Aorta (tissue), 5 donors: ENCODE measurements at regions not wholly inside any gene's neighbourhood (a gene's known extent, or its start where the extent isn't known, plus 50 kb on each side); places are given as distances from the start of the nearest gene placed in this dataset.
"Not testable (repeated sequence)": the region's sequence is repeated elsewhere in the genome, so short reads cannot be mapped to it uniquely, and the experiment has no call there.

Experiments used
- ATAC-seq: fragments of 200-7000 bp; cut with Tn5 transposase; one replicate; pipeline ENCODE4 v1.9.1; 2022; ENCODE audit warnings: moderate library complexity; ENCODE audit not compliant: low FRiP score
- DNase-seq, 2 donors: peaks; one replicate each; pipeline ENCODE4 v3.0.0-alpha.2; 2020
- H3K27ac ChIP-seq, 2 donors: one replicate each; pipeline ENCODE4 v1.5.1; 2013; ENCODE audit warnings: low read length in 2 of 2, mild to moderate bottlenecking in 2 of 2, moderate library complexity in 2 of 2, control low read depth in 1 of 2, inconsistent platforms in 1 of 2, low read depth in 1 of 2
- H3K27me3 ChIP-seq, 2 donors: one replicate each; pipeline ENCODE4 v1.6.1; 2013; ENCODE audit warnings: control low read depth in 1 of 2, low read length in 1 of 2, mild to moderate bottlenecking in 1 of 2, moderate library complexity in 1 of 2; ENCODE audit not compliant: insufficient read depth in 2 of 2, control insufficient read depth in 1 of 2
- H3K36me3 ChIP-seq, 2 donors: one replicate each; pipeline ENCODE4 v1.6.1; 2013; ENCODE audit warnings: control low read depth in 1 of 2, low read length in 1 of 2, mild to moderate bottlenecking in 1 of 2; ENCODE audit not compliant: insufficient read depth in 2 of 2, control insufficient read depth in 1 of 2
- H3K4me1 ChIP-seq, 2 donors: one replicate each; pipeline ENCODE4 v1.6.1; 2013; ENCODE audit warnings: low read length in 2 of 2, control low read depth in 1 of 2, mild to moderate bottlenecking in 1 of 2, moderate library complexity in 1 of 2; ENCODE audit not compliant: insufficient read depth in 2 of 2, control insufficient read depth in 1 of 2
- H3K4me3 ChIP-seq, 2 donors: one replicate each; pipeline ENCODE4 v1.5.1; 2013; ENCODE audit warnings: low read length in 2 of 2, control low read depth in 1 of 2, mild to moderate bottlenecking in 1 of 2
- H3K9me3 ChIP-seq: one replicate; pipeline ENCODE4 v1.6.1; 2013; ENCODE audit warnings: mild to moderate bottlenecking, low read length; ENCODE audit not compliant: control insufficient read depth
- WGBS, 2 donors: extraction: QIAGEN DNeasy Blood & Tissue Kit; methylation state at CpG; one replicate each; pipeline ENCODE4 v1.1.7; 2013; 5-methylcytosine and 5-hydroxymethylcytosine counted together
- intact Hi-C, 2 donors: fragments of 100-400 bp; cut with DNase I; formaldehyde crosslinking; loops; one replicate each; pipeline versions ENCODE4 v1.14.2 to v1.15.0; 2022
- donor health status: healthy with polysubstance abuse.
- donor health status: Bipolar disorder and iron deficiency.
- donor health status: DM: no; HTN: no; CAD: no.
- donor health status: DM: no; HTN: no; CAD: no.
- donor health status: DM: yes; HTN: yes; CAD: no.

GRCh38 chr4:118566003-118566513, 119.1 kb upstream of the METTL14 start:
- DNase-seq, ATAC-seq, intact Hi-C loops, H3K27ac ChIP-seq, H3K4me1 ChIP-seq, H3K4me3 ChIP-seq, H3K27me3 ChIP-seq, H3K36me3 ChIP-seq, H3K9me3 ChIP-seq: not testable (repeated sequence)
- WGBS, 2 donors: 13 to 17% methylated on average over 9 of the region's 9 CpGs

DNA sequence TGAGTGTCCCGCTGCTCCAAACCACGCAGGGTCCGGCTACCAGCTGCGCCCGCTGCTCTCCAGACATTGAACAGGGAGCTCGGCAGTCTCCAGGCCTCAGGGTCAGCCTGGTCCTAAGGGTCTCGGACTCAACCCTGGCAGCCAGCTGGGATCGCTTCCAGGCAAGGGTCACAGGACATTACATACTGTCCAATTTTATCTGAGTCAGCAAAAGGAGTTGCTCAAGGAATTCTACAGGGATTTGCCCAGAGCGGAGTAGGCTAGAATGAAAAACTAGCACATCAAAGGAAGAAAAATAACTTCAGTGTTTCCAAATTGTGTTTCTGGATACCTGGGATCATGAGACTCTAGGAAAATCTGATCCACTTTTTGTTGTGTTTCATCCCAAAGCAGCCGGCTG, 112.2 kb upstream of the METTL14 start:
- H3K27me3 ChIP-seq, intact Hi-C loops, H3K36me3 ChIP-seq, H3K9me3 ChIP-seq, H3K4me1 ChIP-seq, ATAC-seq, H3K27ac ChIP-seq, DNase-seq, H3K4me3 ChIP-seq: not testable (repeated sequence)
- WGBS, 2 donors: 75 to 86% methylated on average over 10 of the region's 10 CpGs

DNA sequence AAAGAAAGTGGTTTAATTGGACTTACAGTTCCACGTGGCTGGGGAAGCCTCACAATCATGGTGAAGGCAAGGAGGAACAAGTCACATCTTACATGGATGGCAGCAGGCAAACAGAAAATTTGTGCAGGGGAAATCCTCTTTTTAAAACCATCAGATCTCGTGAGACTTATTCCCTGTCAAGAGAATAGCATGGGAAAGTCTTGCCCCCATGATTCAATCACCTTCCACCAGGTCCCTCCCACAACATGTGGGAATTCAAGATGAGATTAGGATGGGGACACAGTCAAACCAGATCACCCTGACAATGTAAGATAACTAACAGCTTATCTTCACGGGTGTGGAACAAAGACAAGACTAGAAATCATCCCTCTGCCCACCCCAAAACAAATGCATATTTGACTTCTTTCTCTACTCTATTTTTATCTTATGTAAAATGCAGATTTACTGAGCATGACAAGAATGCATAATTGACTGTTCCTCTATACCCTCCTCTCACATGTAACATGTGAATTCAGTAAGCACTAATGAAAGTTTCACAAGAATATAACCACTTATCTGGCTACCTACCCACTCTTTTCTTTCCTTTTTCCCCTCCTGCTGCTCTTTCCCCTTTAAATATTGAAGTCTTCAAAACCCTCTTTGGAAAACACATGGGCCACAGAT, 110.8 kb upstream of the METTL14 start:
- H3K27ac ChIP-seq, ATAC-seq, H3K4me3 ChIP-seq, H3K9me3 ChIP-seq, H3K27me3 ChIP-seq, DNase-seq, H3K4me1 ChIP-seq, H3K36me3 ChIP-seq, intact Hi-C loops: not testable (repeated sequence)
- 47 to 59% methylated on average over 2 to 3 of the region's 3 CpGs for WGBS, 2 donors

DNA sequence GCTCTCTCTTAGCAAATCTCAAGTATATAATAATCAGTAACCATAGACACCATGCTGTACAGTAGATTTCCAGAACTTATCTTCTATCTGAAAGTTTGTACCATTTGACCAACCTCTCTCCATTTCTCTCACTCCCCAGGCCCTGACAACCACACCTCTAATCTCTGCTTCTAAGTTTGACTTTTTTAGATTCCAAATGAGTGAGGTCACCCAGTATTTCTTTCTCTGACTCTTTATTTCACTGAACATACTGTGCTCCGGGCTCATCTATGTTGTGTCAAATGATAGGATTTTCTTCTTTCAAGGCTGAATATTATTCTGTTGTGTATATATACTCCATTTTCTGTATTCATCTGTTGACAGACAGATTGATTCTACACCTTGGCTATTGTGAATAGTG, 110.1 kb upstream of the METTL14 start:
- DNase-seq, H3K9me3 ChIP-seq, H3K27ac ChIP-seq, H3K27me3 ChIP-seq, ATAC-seq, H3K36me3 ChIP-seq, intact Hi-C loops, H3K4me3 ChIP-seq, H3K4me1 ChIP-seq: not testable (repeated sequence)
- 34 to 40% methylated on average over 1 of the region's 1 CpG for WGBS, 2 donors

DNA sequence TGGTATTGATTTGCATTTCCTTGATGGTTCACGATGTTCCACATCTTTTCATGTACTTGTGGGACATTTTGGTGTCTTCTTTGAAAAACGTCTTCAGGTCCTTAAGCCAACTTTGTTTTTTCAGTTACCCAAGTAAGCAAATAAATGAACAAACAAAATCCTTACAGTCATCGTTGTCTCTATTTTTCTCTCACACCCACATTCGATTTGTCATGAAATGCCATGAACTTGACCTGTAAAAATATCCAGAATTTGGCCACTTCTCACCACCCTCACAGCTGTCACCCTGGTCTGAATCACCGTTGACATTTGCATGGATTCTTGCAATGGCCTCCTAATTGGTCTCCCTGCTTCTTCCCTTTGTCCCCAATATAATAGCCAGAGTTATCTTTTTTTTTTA, 109.5 kb upstream of the METTL14 start:
- H3K4me1 ChIP-seq, H3K27ac ChIP-seq, H3K36me3 ChIP-seq, DNase-seq, H3K9me3 ChIP-seq, H3K4me3 ChIP-seq, intact Hi-C loops, ATAC-seq, H3K27me3 ChIP-seq: not testable (repeated sequence)
- WGBS, 2 donors: 75 to 78% methylated on average over 5 of the region's 5 CpGs

- H3K4me1 ChIP-seq, H3K27ac ChIP-seq, H3K4me3 ChIP-seq, ATAC-seq, intact Hi-C loops, DNase-seq, H3K36me3 ChIP-seq, H3K27me3 ChIP-seq, H3K9me3 ChIP-seq: not testable (repeated sequence)
- WGBS, 2 donors: 89 to 93% methylated on average over 11 to 13 of the region's 13 CpGs
Observed at GRCh38 chr4:118576709-118577219, 108.4 kb upstream of the METTL14 start.

- no peaks in the 10 kb centered on the region for H3K9me3 ChIP-seq
- H3K4me1 ChIP-seq: no peaks in the 10 kb centered on the region
- no peak for DNase-seq
- no peak overlapping the region for H3K4me3 ChIP-seq
- H3K27me3 ChIP-seq: peaks cover 0 to 4% of the 10 kb centered on the region in 2 donors
- intact Hi-C loops: no loop called here
- ATAC-seq: no peak
- H3K36me3 ChIP-seq: no peaks in the 10 kb centered on the region
- H3K27ac ChIP-seq: no peak overlapping the region
- 80 to 85% methylated on average over 5 of the region's 5 CpGs for WGBS, 2 donors
Observed at GRCh38 chr4:118585015-118585414, 100.2 kb upstream of the METTL14 start.

- intact Hi-C loops: no loop called here
- peaks cover 0 to 4% of the 10 kb centered on the region in 2 donors for H3K27me3 ChIP-seq
- no peaks in the 10 kb centered on the region for H3K36me3 ChIP-seq
- DNase-seq (no peak), ATAC-seq (no peak)
- no peak overlapping the region for H3K4me3 ChIP-seq
- H3K27ac ChIP-seq: no peak overlapping the region
- 57 to 58% methylated on average over 6 of the region's 6 CpGs for WGBS, 2 donors
- H3K4me1 ChIP-seq: no peaks in the 10 kb centered on the region
- no peaks in the 10 kb centered on the region for H3K9me3 ChIP-seq
Observed at GRCh38 chr4:118586357-118586790, 98.8 kb upstream of the METTL14 start.
